Left forelimb (tissue), 1 donor: ENCODE measurements at regions not wholly inside any gene's neighbourhood (a gene's known extent, or its start where the extent isn't known, plus 50 kb on each side); places are given as distances from the start of the nearest gene placed in this dataset.
A peak's percentile ranks its signal among the peaks of the same experiment; 100 is the strongest.

Source experiments
- DNase-seq: peaks from one replicate; pipeline ENCODE4 v3.0.0-alpha.2; 2018; ENCODE audit warnings: low spot score

GRCh38 chr10:130658687-130659290, 522.6 kb downstream of the GLRX3 start:
- no peak for DNase-seq

- DNase-seq, result no peak
These were observed 523.3 kb downstream of the GLRX3 start for GRCh38 chr10:130659528-130659927.

- DNase-seq, result no peak
These were observed 524.1 kb downstream of the GLRX3 start for GRCh38 chr10:130660266-130660665.

- no peak for DNase-seq
These were observed 525.2 kb downstream of the GLRX3 start for GRCh38 chr10:130661419-130661818.

GRCh38 chr10:130662775-130663174, 526.6 kb downstream of the GLRX3 start:
- no peak for DNase-seq

GRCh38 chr10:130664526-130664925, 528.3 kb downstream of the GLRX3 start:
- no peak for DNase-seq

- DNase-seq, result no peak
These were observed 530.0 kb downstream of the GLRX3 start for GRCh38 chr10:130666215-130666614.

- DNase-seq, result no peak
These were observed 550.6 kb downstream of the GLRX3 start for GRCh38 chr10:130686689-130687300.

- DNase-seq, result no peak
These were observed 551.4 kb downstream of the GLRX3 start for GRCh38 chr10:130687566-130687965.

GRCh38 chr10:130689743-130690626, 553.8 kb downstream of the GLRX3 start:
- DNase-seq, result no peak

- DNase-seq, result no peak
These were observed 555.6 kb downstream of the GLRX3 start for GRCh38 chr10:130691776-130692175.

- DNase-seq, result no peak
These were observed 560.7 kb downstream of the GLRX3 start for GRCh38 chr10:130696870-130697269.

GRCh38 chr10:130707389-130707979, 571.3 kb downstream of the GLRX3 start:
- peak; percentile 36 for DNase-seq

- peak; percentile 28 for DNase-seq
These were observed 572.4 kb downstream of the GLRX3 start for GRCh38 chr10:130708465-130709070.

GRCh38 chr10:130709415-130709814, 573.2 kb downstream of the GLRX3 start:
- DNase-seq, result peak; percentile 25

GRCh38 chr10:130711072-130711471, 574.9 kb downstream of the GLRX3 start:
- DNase-seq, result peak; percentile 23

GRCh38 chr10:130713135-130713534, 576.9 kb downstream of the GLRX3 start:
- DNase-seq, result no peak

- no peak for DNase-seq
These were observed 577.5 kb downstream of the GLRX3 start for GRCh38 chr10:130713731-130714130.

GRCh38 chr10:130714742-130715467, 578.7 kb downstream of the GLRX3 start:
- DNase-seq, result no peak

GRCh38 chr10:130715686-130716670, 579.8 kb downstream of the GLRX3 start:
- DNase-seq, result no peak
